Upper lobe of left lung (tissue), 6 donors: ENCODE measurements at regions not wholly inside any gene's neighbourhood (a gene's known extent, or its start where the extent isn't known, plus 50 kb on each side); places are given as distances from the start of the nearest gene placed in this dataset.
A peak's percentile ranks its signal among the peaks of the same experiment; 100 is the strongest.

ENCODE experiments used
- ATAC-seq, 2 donors: fragments of 200-7000 bp; cut with Tn5 transposase; one replicate each; pipeline ENCODE4 v1.9.1; 2022; ENCODE audit warnings: mild to moderate bottlenecking in 2 of 2, moderate library complexity in 2 of 2; ENCODE audit not compliant: low FRiP score in 2 of 2
- DNase-seq, 2 donors: peaks; one replicate each; pipeline ENCODE4 v3.0.0-alpha.2; 2019 to 2020
- H3K27ac ChIP-seq, 4 donors: fragments of 200-600 bp; sonication (generic); one replicate each; pipeline ENCODE4 v1.5.1; 2016 to 2019
- H3K27me3 ChIP-seq, 4 donors: fragments of 200-600 bp; sonication (generic); one replicate each; pipeline ENCODE4 v1.5.1; 2017 to 2019
- H3K36me3 ChIP-seq, 4 donors: fragments of 200-600 bp; sonication (generic); one replicate each; pipeline ENCODE4 v1.5.1; 2016 to 2019
- H3K4me1 ChIP-seq, 4 donors: fragments of 200-600 bp; sonication (generic); one replicate each; pipeline ENCODE4 v1.5.1; 2018 to 2019
- H3K4me3 ChIP-seq, 4 donors: fragments of 200-600 bp; sonication (generic); one replicate each; pipeline ENCODE4 v1.5.1; 2017 to 2019; ENCODE audit warnings: mild to moderate bottlenecking in 2 of 4, moderate library complexity in 1 of 4
- H3K9me3 ChIP-seq, 4 donors: fragments of 200-600 bp; sonication (generic); one replicate each; pipeline ENCODE4 v1.5.1; 2018 to 2019
- CTCF ChIP-seq, 6 experiments: fragments of 450-650 bp in 4 of 6; fragments of 200-600 bp in 2 of 6; sonication (generic) in 2 of 6; IDR thresholded peaks; one replicate each; pipeline ENCODE4 v1.5.1; 2016 to 2019; ENCODE audit warnings: antibody characterized with exemption in 6 of 6
- EP300 ChIP-seq, 4 donors: sonication (generic); formaldehyde crosslinking; IDR thresholded peaks; one replicate each; pipeline ENCODE4 v1.5.1; 2017; ENCODE audit warnings: antibody characterized with exemption in 4 of 4, control low read depth in 2 of 4
- POLR2A ChIP-seq, 4 donors: fragments of 450-650 bp; IDR thresholded peaks; one replicate each; pipeline ENCODE4 v1.5.1; 2016 to 2017; ENCODE audit warnings: antibody characterized with exemption in 4 of 4, mild to moderate bottlenecking in 2 of 4
- POLR2AphosphoS5 ChIP-seq, 2 donors: sonication (generic); formaldehyde crosslinking; IDR thresholded peaks; one replicate each; pipeline ENCODE4 v1.5.1; 2017; ENCODE audit warnings: antibody characterized with exemption in 2 of 2
- WGBS, 2 donors: methylation state at CpG; one replicate each; pipeline ENCODE4 v1.1.5; 2017 to 2018; 5-methylcytosine and 5-hydroxymethylcytosine counted together
- donor health status: DM: no; HTN: no; CAD: no; lungs with moderate emphysema.
- donor health status: DM: no; HTN: yes; CAD: no; lungs with severe emphysema.

- TF ChIP-seq CTCF (IDR thresholded peaks at IDR 0.05) (no peak), POLR2AphosphoS5 (IDR thresholded peaks at IDR 0.05) (no peak), EP300 (IDR thresholded peaks at IDR 0.05) (no peak), POLR2A (IDR thresholded peaks at IDR 0.05) (no peak)
- Histone ChIP-seq H3K36me3 (no peaks in the 10 kb centered on the region), H3K27ac (no peak overlapping the region), H3K4me1 (no peaks in the 10 kb centered on the region), H3K9me3 (no peaks in the 10 kb centered on the region), H3K27me3 (no peaks in the 10 kb centered on the region), H3K4me3 (no peak overlapping the region)
- WGBS, 2 donors, result 91% methylated on average over 4 of the region's 4 CpGs
- DNase-seq (no peak), ATAC-seq (no peak)
These were observed 80.2 kb downstream of the RPLP1 start for GRCh38 chr15:69532856-69533255.

- no peaks in the 10 kb centered on the region for H3K4me1 ChIP-seq
- no peaks in the 10 kb centered on the region for H3K27me3 ChIP-seq
- WGBS, 2 donors, result 45 to 50% methylated on average over 5 of the region's 5 CpGs
- H3K4me3 ChIP-seq, result no peak overlapping the region
- DNase-seq (peak in 1 of 2 donors; percentile 20), ATAC-seq (no peak)
- no peaks in the 10 kb centered on the region for H3K9me3 ChIP-seq
- TF ChIP-seq POLR2AphosphoS5 (IDR thresholded peaks at IDR 0.05) (no peak), CTCF (IDR thresholded peaks at IDR 0.05) (no peak), POLR2A (IDR thresholded peaks at IDR 0.05) (no peak), EP300 (IDR thresholded peaks at IDR 0.05) (no peak)
- no peaks in the 10 kb centered on the region for H3K36me3 ChIP-seq
- H3K27ac ChIP-seq, result no peak overlapping the region
These were observed 80.9 kb downstream of the RPLP1 start for GRCh38 chr15:69533522-69533921.

- no peaks in the 10 kb centered on the region for H3K4me1 ChIP-seq
- TF ChIP-seq CTCF (IDR thresholded peaks at IDR 0.05) (no peak), POLR2AphosphoS5 (IDR thresholded peaks at IDR 0.05) (no peak), POLR2A (IDR thresholded peaks at IDR 0.05) (no peak), EP300 (IDR thresholded peaks at IDR 0.05) (no peak)
- ATAC-seq (no peak), DNase-seq (no peak)
- H3K4me3 ChIP-seq, result no peak overlapping the region
- WGBS, 2 donors, result 85 to 87% methylated on average over 4 of the region's 4 CpGs
- no peaks in the 10 kb centered on the region for H3K9me3 ChIP-seq
- no peaks in the 10 kb centered on the region for H3K27me3 ChIP-seq
- no peak overlapping the region for H3K27ac ChIP-seq
- H3K36me3 ChIP-seq, result no peaks in the 10 kb centered on the region
These were observed 82.6 kb downstream of the RPLP1 start for GRCh38 chr15:69535101-69535638.

GRCh38 chr15:69535998-69536397 is 83.4 kb downstream of the RPLP1 start:
- ATAC-seq (no peak), DNase-seq (no peak)
- Histone ChIP-seq H3K36me3 (no peaks in the 10 kb centered on the region), H3K4me1 (no peaks in the 10 kb centered on the region), H3K9me3 (no peaks in the 10 kb centered on the region), H3K27ac (no peak overlapping the region), H3K27me3 (no peaks in the 10 kb centered on the region), H3K4me3 (no peak overlapping the region)
- 84 to 91% methylated on average over 6 of the region's 6 CpGs for WGBS, 2 donors
- no peak for TF ChIP-seq CTCF (IDR thresholded peaks at IDR 0.05)
- TF ChIP-seq EP300 (IDR thresholded peaks at IDR 0.05), result no peak
- no peak for TF ChIP-seq POLR2A (IDR thresholded peaks at IDR 0.05)
- TF ChIP-seq POLR2AphosphoS5 (IDR thresholded peaks at IDR 0.05), result no peak

- no peaks in the 10 kb centered on the region for H3K36me3 ChIP-seq
- no peaks in the 10 kb centered on the region for H3K27me3 ChIP-seq
- DNase-seq, result no peak
- no peak overlapping the region for H3K27ac ChIP-seq
- no peak for ATAC-seq
- TF ChIP-seq POLR2A (IDR thresholded peaks at IDR 0.05), result no peak
- no peak for TF ChIP-seq CTCF (IDR thresholded peaks at IDR 0.05)
- no peak for TF ChIP-seq EP300 (IDR thresholded peaks at IDR 0.05)
- TF ChIP-seq POLR2AphosphoS5 (IDR thresholded peaks at IDR 0.05), result no peak
- H3K9me3 ChIP-seq, result no peaks in the 10 kb centered on the region
- WGBS, 2 donors, result 77 to 79% methylated on average over 7 of the region's 7 CpGs
- H3K4me1 ChIP-seq, result no peaks in the 10 kb centered on the region
- no peak overlapping the region for H3K4me3 ChIP-seq
These were observed 84.3 kb downstream of the RPLP1 start for GRCh38 chr15:69536726-69537512.
